Caco-2 (cell line): ENCODE measurements at regions not wholly inside any gene's neighbourhood (a gene's known extent, or its start where the extent isn't known, plus 50 kb on each side); places are given as distances from the start of the nearest gene placed in this dataset.

Experiments
- BruUV-seq: library from RNA; stranded (reverse); fragments of 400-500 nt; replicated peaks from 2 replicates; lab custom pipeline; 2021; lab: Mats Ljungman, UMichigan
- CTCF ChIA-PET: fragments of 300-600 bp; sonication (Branson Sonifier 250); formaldehyde crosslinking; loops from one replicate; lab custom pipeline; 2022; ENCODE audit warnings: antibody characterized with exemption; lab: Charles Lee
- POLR2A ChIA-PET: fragments of 300-600 bp; sonication (Branson Sonifier 250); formaldehyde crosslinking; loops from one replicate; lab custom pipeline; 2022; ENCODE audit warnings: antibody characterized with exemption; lab: Charles Lee
- DNase-seq, 2 experiments: peaks; one replicate each; pipeline versions ENCODE4 v3.0.0 to v3.0.0-alpha.2; 2020 to 2022
- H3K27me3 ChIP-seq: replicated peaks from 2 replicates; pipeline ENCODE4 v1.6.0; 2011; ENCODE audit warnings: low read length; ENCODE audit not compliant: control insufficient read depth, insufficient read depth
- H3K36me3 ChIP-seq: 2 replicates; pipeline ENCODE4 v1.5.1; 2011; ENCODE audit warnings: low read length; ENCODE audit not compliant: control insufficient read depth, insufficient read depth
- H3K4me1 ChIP-seq: fragments of 250-450 bp; sonication (Bioruptor Pico); 2 replicates; pipeline ENCODE4 v1.5.1; 2020; ENCODE audit warnings: mild to moderate bottlenecking
- H3K4me3 ChIP-seq: 2 replicates; pipeline ENCODE4 v1.5.1; 2011; ENCODE audit warnings: low read depth, mild to moderate bottlenecking, control low read depth, low read length
- H3K9me3 ChIP-seq: fragments of 250-450 bp; sonication (Bioruptor Pico); 2 replicates; pipeline ENCODE4 v1.5.1; 2020; ENCODE audit warnings: mild to moderate bottlenecking, moderate library complexity
- H3K27ac Mint-ChIP-seq: one replicate; pipeline ENCODE4 v1.8.0; 2022; ENCODE audit warnings: mixed read lengths; ENCODE audit not compliant: unreplicated experiment
- H3K27me3 Mint-ChIP-seq: one replicate; pipeline ENCODE4 v1.8.0; 2022; ENCODE audit warnings: mixed read lengths; ENCODE audit not compliant: insufficient read depth, unreplicated experiment
- H3K36me3 Mint-ChIP-seq: one replicate; pipeline ENCODE4 v1.8.0; 2022; ENCODE audit warnings: mild to moderate bottlenecking, mixed read lengths; ENCODE audit not compliant: insufficient read depth, unreplicated experiment
- H3K4me1 Mint-ChIP-seq: one replicate; pipeline ENCODE4 v1.8.0; 2022; ENCODE audit warnings: low read depth, mixed read lengths; ENCODE audit not compliant: unreplicated experiment
- H3K4me3 Mint-ChIP-seq: one replicate; pipeline ENCODE4 v1.8.0; 2022; ENCODE audit warnings: mild to moderate bottlenecking, moderate library complexity, mixed read lengths; ENCODE audit not compliant: unreplicated experiment
- H3K9me3 Mint-ChIP-seq: one replicate; pipeline ENCODE4 v1.8.0; 2022; ENCODE audit warnings: mixed read lengths; ENCODE audit not compliant: unreplicated experiment
- intact Hi-C: fragments of 100-400 bp; cut with micrococcal nuclease; formaldehyde crosslinking; loops from one replicate; pipeline ENCODE4 v1.10.0; 2022; ENCODE audit not compliant: unreplicated experiment
- TF ChIP-seq, protein P1 (sequence below), 2 experiments: fragments of 200-600 bp in 1 of 2; IDR thresholded peaks; 1 replicate in 1 of 2; 2 replicates in 1 of 2; pipeline versions ENCODE4 v1.5.1 to v1.8.0; 2011 to 2022; ENCODE audit warnings: antibody characterized with exemption in 1 of 2, control low read depth in 1 of 2, inconsistent platforms in 1 of 2, low read depth in 1 of 2, low read length in 1 of 2, mild to moderate bottlenecking in 1 of 2, moderate library complexity in 1 of 2; ENCODE audit not compliant: insufficient read depth in 1 of 2, severe bottlenecking in 1 of 2, unreplicated experiment in 1 of 2

DNA sequence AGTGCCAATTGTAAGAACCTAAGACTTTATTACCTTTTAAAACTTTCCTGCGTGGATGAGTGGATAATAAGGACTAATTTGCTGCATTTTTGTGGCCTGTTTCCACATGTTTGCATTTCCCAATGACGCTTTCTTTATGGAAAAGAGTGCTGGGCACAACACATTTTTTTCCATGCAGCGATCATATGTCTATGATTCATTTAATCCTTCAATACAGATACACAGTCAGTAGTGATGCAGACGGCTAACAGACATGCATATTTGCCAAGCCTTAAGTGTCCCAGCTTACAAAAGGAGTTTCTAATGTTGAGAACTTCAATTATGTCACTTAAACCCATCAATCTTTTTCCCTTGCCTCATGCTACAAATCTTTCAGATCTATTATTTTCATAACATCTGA lies 239.8 kb upstream of the PREP start:
- H3K27me3 ChIP-seq, result no peaks in the 10 kb centered on the region
- Mint-ChIP-seq H3K9me3 (no peaks in the 10 kb centered on the region), H3K4me3 (no peak overlapping the region), H3K4me1 (no peaks in the 10 kb centered on the region), H3K27ac (no peak overlapping the region), H3K27me3 (no peaks in the 10 kb centered on the region), H3K36me3 (no peaks in the 10 kb centered on the region)
- H3K9me3 ChIP-seq, result no peaks in the 10 kb centered on the region
- TF ChIP-seq, protein P1, sequence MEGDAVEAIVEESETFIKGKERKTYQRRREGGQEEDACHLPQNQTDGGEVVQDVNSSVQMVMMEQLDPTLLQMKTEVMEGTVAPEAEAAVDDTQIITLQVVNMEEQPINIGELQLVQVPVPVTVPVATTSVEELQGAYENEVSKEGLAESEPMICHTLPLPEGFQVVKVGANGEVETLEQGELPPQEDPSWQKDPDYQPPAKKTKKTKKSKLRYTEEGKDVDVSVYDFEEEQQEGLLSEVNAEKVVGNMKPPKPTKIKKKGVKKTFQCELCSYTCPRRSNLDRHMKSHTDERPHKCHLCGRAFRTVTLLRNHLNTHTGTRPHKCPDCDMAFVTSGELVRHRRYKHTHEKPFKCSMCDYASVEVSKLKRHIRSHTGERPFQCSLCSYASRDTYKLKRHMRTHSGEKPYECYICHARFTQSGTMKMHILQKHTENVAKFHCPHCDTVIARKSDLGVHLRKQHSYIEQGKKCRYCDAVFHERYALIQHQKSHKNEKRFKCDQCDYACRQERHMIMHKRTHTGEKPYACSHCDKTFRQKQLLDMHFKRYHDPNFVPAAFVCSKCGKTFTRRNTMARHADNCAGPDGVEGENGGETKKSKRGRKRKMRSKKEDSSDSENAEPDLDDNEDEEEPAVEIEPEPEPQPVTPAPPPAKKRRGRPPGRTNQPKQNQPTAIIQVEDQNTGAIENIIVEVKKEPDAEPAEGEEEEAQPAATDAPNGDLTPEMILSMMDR (IDR thresholded peaks at IDR 0.05; ENCODE audit: insufficient read depth in 1 of 2, low read depth in 1 of 2, low read length in 1 of 2, severe bottlenecking in 1 of 2, unreplicated experiment in 1 of 2), result no peak
- DNase-seq, result no peak
- H3K4me1 ChIP-seq, result peaks cover 10% of the 10 kb centered on the region; the same call in 1 of the 2 replicates
- no peak overlapping the region for H3K4me3 ChIP-seq
- no peaks in the 10 kb centered on the region for H3K36me3 ChIP-seq
- ChIA-PET POLR2A (no interaction called here), CTCF (no interaction called here)
- BruUV-seq, result no TSS peak
- intact Hi-C loops, result no loop called here

DNA sequence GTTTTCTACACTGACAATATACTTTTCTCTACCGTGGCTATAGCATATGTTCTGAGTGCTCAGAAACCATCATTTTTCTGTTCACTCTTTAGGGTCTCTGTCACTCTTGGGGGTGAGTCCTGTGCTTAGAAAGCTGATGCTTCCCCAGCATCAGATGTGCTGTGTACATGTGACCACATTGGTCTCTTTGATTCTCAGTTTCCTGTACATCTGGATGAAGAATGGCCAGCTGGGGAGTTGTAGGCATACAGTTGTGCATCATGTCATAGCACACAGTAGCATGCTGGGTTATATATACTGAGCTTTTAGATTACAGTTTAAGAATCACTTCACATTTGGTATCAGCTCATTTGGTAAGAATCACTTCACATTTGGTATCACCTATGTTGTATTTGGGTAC lies 238.6 kb upstream of the PREP start:
- POLR2A ChIA-PET, result no interaction called here
- H3K9me3 Mint-ChIP-seq, result no peaks in the 10 kb centered on the region

DNA sequence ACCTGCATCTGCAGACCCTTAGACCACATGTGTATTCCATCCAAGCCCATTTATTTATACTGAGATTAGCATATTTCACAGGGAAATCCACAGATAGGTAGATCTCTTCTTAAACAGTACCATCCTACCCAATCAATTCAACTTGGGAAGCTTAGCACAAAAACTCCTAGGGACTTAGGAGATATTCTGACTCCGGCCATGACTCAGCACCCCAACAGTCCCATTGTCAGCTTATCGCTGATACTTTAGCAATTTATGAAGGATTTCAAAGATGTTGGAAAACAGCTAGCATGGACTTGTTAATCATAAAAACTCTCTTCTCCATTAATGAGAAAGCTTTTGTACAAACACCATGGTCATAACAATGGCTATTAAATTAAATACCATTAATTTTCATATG lies 236.2 kb upstream of the PREP start:
- Mint-ChIP-seq H3K4me1 (no peaks in the 10 kb centered on the region), H3K27ac (no peak overlapping the region), H3K36me3 (no peaks in the 10 kb centered on the region), H3K4me3 (no peak overlapping the region), H3K9me3 (no peaks in the 10 kb centered on the region), H3K27me3 (no peaks in the 10 kb centered on the region)
- Histone ChIP-seq H3K9me3 (no peaks in the 10 kb centered on the region), H3K4me3 (no peak overlapping the region), H3K4me1 (no peaks in the 10 kb centered on the region), H3K27me3 (no peaks in the 10 kb centered on the region), H3K36me3 (no peaks in the 10 kb centered on the region)
- TF ChIP-seq, protein P1 (IDR thresholded peaks at IDR 0.05; ENCODE audit: insufficient read depth in 1 of 2, low read depth in 1 of 2, low read length in 1 of 2, severe bottlenecking in 1 of 2, unreplicated experiment in 1 of 2), result no peak
- ChIA-PET CTCF (no interaction called here), POLR2A (no interaction called here)
- DNase-seq, result no peak
- BruUV-seq, result no TSS peak
- intact Hi-C loops, result no loop called here

More for the DNA sequence above, 238.6 kb upstream of the PREP start:
- no TSS peak for BruUV-seq
- Mint-ChIP-seq H3K4me3 (no peak overlapping the region), H3K27me3 (no peaks in the 10 kb centered on the region), H3K36me3 (no peaks in the 10 kb centered on the region), H3K27ac (no peak overlapping the region), H3K4me1 (no peaks in the 10 kb centered on the region)
- intact Hi-C loops, result no loop called here
- TF ChIP-seq, protein P1 (IDR thresholded peaks at IDR 0.05; ENCODE audit: insufficient read depth in 1 of 2, low read depth in 1 of 2, low read length in 1 of 2, severe bottlenecking in 1 of 2, unreplicated experiment in 1 of 2), result no peak
- CTCF ChIA-PET, result no interaction called here
- DNase-seq, result no peak
- Histone ChIP-seq H3K4me1 (peaks cover 10% of the 10 kb centered on the region; the same call in 1 of the 2 replicates), H3K27me3 (no peaks in the 10 kb centered on the region), H3K9me3 (no peaks in the 10 kb centered on the region), H3K4me3 (no peak overlapping the region), H3K36me3 (no peaks in the 10 kb centered on the region)
